ENCODE measurements at regions not wholly inside any gene's neighbourhood (a gene's known extent, or its start where the extent isn't known, plus 50 kb on each side); places are given as distances from the start of the nearest gene placed in this dataset.

- H3K18ac ChIP-seq (ENCODE audit: low read length) = no peak overlapping the region
- no peaks in the 10 kb centered on the region for H3K4me1 ChIP-seq (ENCODE audit: control insufficient read depth, low read depth, low read length)
- no CpG with 5 or more reads among the region's 2 CpGs for WGBS (ENCODE audit: extremely low coverage, insufficient coverage, low lambda C conversion rate)
- no peak overlapping the region for H3K56ac ChIP-seq (ENCODE audit: low read length)
- H2BK120ac ChIP-seq (ENCODE audit: low read depth, low read length) = no peak overlapping the region
- H3K27me3 ChIP-seq (ENCODE audit: insufficient read depth, low read length, poor library complexity) = no peaks in the 10 kb centered on the region
- no peak overlapping the region for H4K8ac ChIP-seq (ENCODE audit: low read depth, low read length)
- H3K9ac ChIP-seq (ENCODE audit: low read length) = no peak overlapping the region
- no peak overlapping the region for H2BK15ac ChIP-seq (replicated peaks; ENCODE audit: low read depth)
- no peak overlapping the region for H3K27ac ChIP-seq (ENCODE audit: low read depth, low read length)
- H3K23ac ChIP-seq (ENCODE audit: low read length) = no peak overlapping the region
- H3K4ac ChIP-seq (ENCODE audit: low read depth, low read length) = no peak overlapping the region
- H3K79me2 ChIP-seq (ENCODE audit: control insufficient read depth, insufficient read depth, low read length) = no peaks in the 10 kb centered on the region
- no peak overlapping the region for H2BK5ac ChIP-seq (ENCODE audit: low read length)
- no peak overlapping the region for H3K4me3 ChIP-seq (ENCODE audit: low read length)
- H3K79me1 ChIP-seq (ENCODE audit: low read length) = no peaks in the 10 kb centered on the region
- DNase-seq = no peak
- no peak overlapping the region for H4K5ac ChIP-seq (ENCODE audit: low read length)
- no peaks in the 10 kb centered on the region for H3K36me3 ChIP-seq (ENCODE audit: control insufficient read depth, insufficient read depth, low read length)
- H3K4me2 ChIP-seq (ENCODE audit: low read length) = no peak overlapping the region
- no peak overlapping the region for H2AK5ac ChIP-seq (ENCODE audit: low read length)
Measured at GRCh38 chr11:90784241-90784814, 561.5 kb upstream of the CHORDC1 start.

DNA sequence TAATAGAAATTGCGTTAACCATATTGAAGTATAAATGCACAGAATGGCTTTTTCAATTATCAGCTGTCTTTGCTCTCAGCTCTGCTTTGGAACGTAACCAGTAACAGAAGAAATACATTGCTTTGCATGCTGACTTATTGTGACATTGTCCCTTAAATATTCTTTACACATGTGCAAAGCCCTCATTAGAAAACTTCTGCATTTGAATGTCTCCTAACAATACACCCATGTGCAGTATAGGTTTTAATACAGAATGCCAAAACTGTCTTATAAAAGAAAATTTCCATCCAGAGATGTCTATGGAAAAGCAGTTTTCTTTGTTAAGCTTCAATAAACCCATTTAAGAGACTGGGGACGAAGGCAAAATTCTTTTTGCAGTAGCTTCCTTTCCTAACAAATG is 560.3 kb upstream of the CHORDC1 start:
- H4K8ac ChIP-seq (ENCODE audit: low read depth, low read length) = no peak overlapping the region
- H3K4me1 ChIP-seq (ENCODE audit: control insufficient read depth, low read depth, low read length) = no peaks in the 10 kb centered on the region
- no peaks in the 10 kb centered on the region for H3K79me2 ChIP-seq (ENCODE audit: control insufficient read depth, insufficient read depth, low read length)
- no peak overlapping the region for H3K9ac ChIP-seq (ENCODE audit: low read length)
- H2BK120ac ChIP-seq (ENCODE audit: low read depth, low read length) = no peak overlapping the region
- WGBS (ENCODE audit: extremely low coverage, insufficient coverage, low lambda C conversion rate) = 100% methylated on average over 1 of the region's 3 CpGs
- no peak overlapping the region for H3K18ac ChIP-seq (ENCODE audit: low read length)
- no peak overlapping the region for H3K4me2 ChIP-seq (ENCODE audit: low read length)
- H3K36me3 ChIP-seq (ENCODE audit: control insufficient read depth, insufficient read depth, low read length) = no peaks in the 10 kb centered on the region
- no peak overlapping the region for H3K27ac ChIP-seq (ENCODE audit: low read depth, low read length)
- no peak overlapping the region for H3K4ac ChIP-seq (ENCODE audit: low read depth, low read length)
- H3K79me1 ChIP-seq (ENCODE audit: low read length) = no peaks in the 10 kb centered on the region
- no peak overlapping the region for H2AK5ac ChIP-seq (ENCODE audit: low read length)
- no peak overlapping the region for H3K23ac ChIP-seq (ENCODE audit: low read length)
- no peak overlapping the region for H3K4me3 ChIP-seq (ENCODE audit: low read length)
- no peak overlapping the region for H4K5ac ChIP-seq (ENCODE audit: low read length)
- H2BK5ac ChIP-seq (ENCODE audit: low read length) = no peak overlapping the region
- no peak overlapping the region for H2BK15ac ChIP-seq (replicated peaks; ENCODE audit: low read depth)
- no peak for DNase-seq
- H3K56ac ChIP-seq (ENCODE audit: low read length) = no peak overlapping the region
- H3K27me3 ChIP-seq (ENCODE audit: insufficient read depth, low read length, poor library complexity) = no peaks in the 10 kb centered on the region

GRCh38 chr11:90779098-90779497 is 556.2 kb upstream of the CHORDC1 start:
- H2BK15ac ChIP-seq (replicated peaks; ENCODE audit: low read depth) = no peak overlapping the region
- no peaks in the 10 kb centered on the region for H3K79me1 ChIP-seq (ENCODE audit: low read length)
- H3K56ac ChIP-seq (ENCODE audit: low read length) = no peak overlapping the region
- H3K4me1 ChIP-seq (ENCODE audit: control insufficient read depth, low read depth, low read length) = no peaks in the 10 kb centered on the region
- H3K27ac ChIP-seq (ENCODE audit: low read depth, low read length) = no peak overlapping the region
- H3K27me3 ChIP-seq (ENCODE audit: insufficient read depth, low read length, poor library complexity) = no peaks in the 10 kb centered on the region
- no peak for DNase-seq
- H3K4me2 ChIP-seq (ENCODE audit: low read length) = no peak overlapping the region
- no peak overlapping the region for H2BK120ac ChIP-seq (ENCODE audit: low read depth, low read length)
- no peak overlapping the region for H4K5ac ChIP-seq (ENCODE audit: low read length)
- H2AK5ac ChIP-seq (ENCODE audit: low read length) = no peak overlapping the region
- H3K79me2 ChIP-seq (ENCODE audit: control insufficient read depth, insufficient read depth, low read length) = no peaks in the 10 kb centered on the region
- no peak overlapping the region for H3K9ac ChIP-seq (ENCODE audit: low read length)
- H3K4ac ChIP-seq (ENCODE audit: low read depth, low read length) = no peak overlapping the region
- no peak overlapping the region for H2BK5ac ChIP-seq (ENCODE audit: low read length)
- no peaks in the 10 kb centered on the region for H3K36me3 ChIP-seq (ENCODE audit: control insufficient read depth, insufficient read depth, low read length)
- no peak overlapping the region for H3K4me3 ChIP-seq (ENCODE audit: low read length)
- no peak overlapping the region for H3K23ac ChIP-seq (ENCODE audit: low read length)
- no peak overlapping the region for H3K18ac ChIP-seq (ENCODE audit: low read length)
- H4K8ac ChIP-seq (ENCODE audit: low read depth, low read length) = no peak overlapping the region

DNA sequence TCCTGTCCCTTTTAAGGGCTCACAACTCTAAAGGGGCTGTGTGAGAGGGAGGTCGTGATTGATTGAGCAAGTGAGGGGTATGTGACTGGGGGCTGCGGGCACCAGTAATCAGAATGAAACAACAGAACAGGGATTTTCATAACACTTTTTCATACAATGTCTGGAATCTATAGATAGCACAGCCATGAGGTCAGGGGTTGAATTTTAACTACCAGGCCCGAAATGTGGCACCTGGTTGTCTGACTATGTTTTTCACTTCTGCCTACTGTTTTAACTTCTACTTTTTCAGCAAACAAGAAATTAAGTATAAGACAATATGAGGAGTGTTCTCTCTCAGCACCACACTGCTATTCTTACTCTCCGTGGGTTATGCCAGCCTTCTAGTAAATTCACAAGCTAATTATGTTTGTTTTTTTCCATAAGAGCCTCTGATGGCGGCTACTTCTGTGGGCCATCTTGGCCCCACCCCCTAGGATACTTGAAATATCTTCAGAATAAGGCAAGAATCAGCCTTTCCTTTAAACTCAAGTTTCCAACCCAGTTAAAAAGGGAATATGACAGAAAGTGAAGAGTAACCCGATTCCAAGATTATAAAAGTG is 552.8 kb upstream of the CHORDC1 start:
- H2BK15ac ChIP-seq (replicated peaks; ENCODE audit: low read depth) = no peak overlapping the region
- no peak overlapping the region for H4K5ac ChIP-seq (ENCODE audit: low read length)
- no peaks in the 10 kb centered on the region for H3K36me3 ChIP-seq (ENCODE audit: control insufficient read depth, insufficient read depth, low read length)
- H3K27ac ChIP-seq (ENCODE audit: low read depth, low read length) = no peak overlapping the region
- H3K56ac ChIP-seq (ENCODE audit: low read length) = no peak overlapping the region
- H3K79me2 ChIP-seq (ENCODE audit: control insufficient read depth, insufficient read depth, low read length) = no peaks in the 10 kb centered on the region
- no peak for DNase-seq
- no peaks in the 10 kb centered on the region for H3K4me1 ChIP-seq (ENCODE audit: control insufficient read depth, low read depth, low read length)
- H3K27me3 ChIP-seq (ENCODE audit: insufficient read depth, low read length, poor library complexity) = no peaks in the 10 kb centered on the region
- no peak overlapping the region for H3K4me2 ChIP-seq (ENCODE audit: low read length)
- no peak overlapping the region for H3K9ac ChIP-seq (ENCODE audit: low read length)
- no peak overlapping the region for H2BK5ac ChIP-seq (ENCODE audit: low read length)
- no peak overlapping the region for H3K4me3 ChIP-seq (ENCODE audit: low read length)
- WGBS (ENCODE audit: extremely low coverage, insufficient coverage, low lambda C conversion rate) = no CpG with 5 or more reads among the region's 6 CpGs
- no peak overlapping the region for H3K23ac ChIP-seq (ENCODE audit: low read length)
- no peak overlapping the region for H2AK5ac ChIP-seq (ENCODE audit: low read length)
- H3K4ac ChIP-seq (ENCODE audit: low read depth, low read length) = no peak overlapping the region
- H3K18ac ChIP-seq (ENCODE audit: low read length) = no peak overlapping the region
- no peak overlapping the region for H2BK120ac ChIP-seq (ENCODE audit: low read depth, low read length)
- H3K79me1 ChIP-seq (ENCODE audit: low read length) = no peaks in the 10 kb centered on the region
- no peak overlapping the region for H4K8ac ChIP-seq (ENCODE audit: low read depth, low read length)

- H4K5ac ChIP-seq (ENCODE audit: low read length) = no peak overlapping the region
- H3K79me1 ChIP-seq (ENCODE audit: low read length) = no peaks in the 10 kb centered on the region
- no peak overlapping the region for H3K9ac ChIP-seq (ENCODE audit: low read length)
- DNase-seq = peak; percentile 29
- WGBS (ENCODE audit: extremely low coverage, insufficient coverage, low lambda C conversion rate) = no CpG with 5 or more reads among the region's 13 CpGs
- no peaks in the 10 kb centered on the region for H3K4me1 ChIP-seq (ENCODE audit: control insufficient read depth, low read depth, low read length)
- no peak overlapping the region for H3K4ac ChIP-seq (ENCODE audit: low read depth, low read length)
- no peaks in the 10 kb centered on the region for H3K36me3 ChIP-seq (ENCODE audit: control insufficient read depth, insufficient read depth, low read length)
- H3K56ac ChIP-seq (ENCODE audit: low read length) = no peak overlapping the region
- H3K4me2 ChIP-seq (ENCODE audit: low read length) = no peak overlapping the region
- H3K23ac ChIP-seq (ENCODE audit: low read length) = no peak overlapping the region
- H4K8ac ChIP-seq (ENCODE audit: low read depth, low read length) = no peak overlapping the region
- no peak overlapping the region for H2AK5ac ChIP-seq (ENCODE audit: low read length)
- no peak overlapping the region for H2BK5ac ChIP-seq (ENCODE audit: low read length)
- H3K4me3 ChIP-seq (ENCODE audit: low read length) = no peak overlapping the region
- H3K27me3 ChIP-seq (ENCODE audit: insufficient read depth, low read length, poor library complexity) = no peaks in the 10 kb centered on the region
- H3K18ac ChIP-seq (ENCODE audit: low read length) = no peak overlapping the region
- H2BK120ac ChIP-seq (ENCODE audit: low read depth, low read length) = no peak overlapping the region
- no peaks in the 10 kb centered on the region for H3K79me2 ChIP-seq (ENCODE audit: control insufficient read depth, insufficient read depth, low read length)
- no peak overlapping the region for H2BK15ac ChIP-seq (replicated peaks; ENCODE audit: low read depth)
- no peak overlapping the region for H3K27ac ChIP-seq (ENCODE audit: low read depth, low read length)
Measured at GRCh38 chr11:90774727-90775566, 552.1 kb upstream of the CHORDC1 start.

Data from mesendoderm (in vitro differentiated cells).